ENCODE measurements at regions not wholly inside any gene's neighbourhood (a gene's known extent, or its start where the extent isn't known, plus 50 kb on each side); places are given as distances from the start of the nearest gene placed in this dataset.

DNA sequence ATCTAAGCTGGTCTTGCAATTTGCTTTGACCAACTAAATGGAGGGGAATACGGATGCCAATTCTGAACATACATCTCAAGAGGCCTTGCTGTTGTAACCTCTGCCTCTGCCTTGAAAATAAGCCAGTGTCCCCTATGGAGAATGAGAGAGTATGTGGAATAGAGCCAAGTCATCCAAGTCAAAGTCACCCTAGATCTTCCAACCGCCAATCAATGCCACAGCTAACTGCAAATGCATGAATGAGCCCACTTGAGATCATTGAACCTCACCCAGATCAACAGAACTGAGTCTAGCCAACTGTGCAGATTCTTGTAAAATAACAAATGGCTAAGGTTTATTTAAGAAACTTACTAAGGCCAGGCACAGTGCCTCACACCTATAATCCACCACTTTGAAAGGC is 139.8 kb upstream of the TANK start:
- no peak for DNase-seq (ENCODE audit: low spot score)

DNA sequence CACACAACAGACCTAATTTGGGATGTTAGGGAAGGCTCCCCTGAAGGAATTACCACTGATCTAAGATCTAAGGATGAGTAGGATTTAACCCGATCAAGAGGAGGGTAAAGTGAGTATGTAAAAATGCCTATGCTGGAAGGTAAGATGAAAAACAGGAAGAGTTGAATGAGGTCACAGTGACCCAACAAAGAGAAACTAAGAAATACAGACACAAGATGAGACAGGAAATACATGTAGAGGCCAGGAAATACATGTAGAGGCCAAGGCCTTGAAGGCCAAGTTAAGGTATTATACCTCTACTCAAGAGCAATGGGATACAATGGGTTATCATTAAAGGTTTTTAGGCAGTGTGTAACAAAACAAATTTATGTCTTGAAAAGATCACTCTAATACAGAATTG is 131.6 kb upstream of the TANK start:
- DNase-seq (ENCODE audit: low spot score), result no peak

DNA sequence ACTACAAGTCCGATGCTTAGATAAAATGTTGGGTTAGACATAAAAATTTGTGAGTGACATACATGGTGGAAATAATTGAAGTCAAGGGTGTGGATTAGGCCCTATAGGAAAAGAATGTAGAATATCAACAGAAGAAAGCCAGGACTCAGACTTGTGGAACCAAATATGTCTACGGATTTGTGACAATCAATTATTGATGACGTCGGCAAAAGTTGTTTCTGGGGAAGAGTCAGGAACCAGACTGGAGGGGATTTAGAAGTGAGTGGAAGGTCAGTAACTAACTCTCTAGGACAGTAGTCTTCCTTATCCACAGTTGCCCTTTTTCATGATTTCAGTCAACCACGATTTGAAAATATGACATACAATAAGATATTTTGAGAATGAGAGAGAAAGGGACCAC is 130.9 kb upstream of the TANK start:
- DNase-seq (ENCODE audit: low spot score), result no peak

DNA sequence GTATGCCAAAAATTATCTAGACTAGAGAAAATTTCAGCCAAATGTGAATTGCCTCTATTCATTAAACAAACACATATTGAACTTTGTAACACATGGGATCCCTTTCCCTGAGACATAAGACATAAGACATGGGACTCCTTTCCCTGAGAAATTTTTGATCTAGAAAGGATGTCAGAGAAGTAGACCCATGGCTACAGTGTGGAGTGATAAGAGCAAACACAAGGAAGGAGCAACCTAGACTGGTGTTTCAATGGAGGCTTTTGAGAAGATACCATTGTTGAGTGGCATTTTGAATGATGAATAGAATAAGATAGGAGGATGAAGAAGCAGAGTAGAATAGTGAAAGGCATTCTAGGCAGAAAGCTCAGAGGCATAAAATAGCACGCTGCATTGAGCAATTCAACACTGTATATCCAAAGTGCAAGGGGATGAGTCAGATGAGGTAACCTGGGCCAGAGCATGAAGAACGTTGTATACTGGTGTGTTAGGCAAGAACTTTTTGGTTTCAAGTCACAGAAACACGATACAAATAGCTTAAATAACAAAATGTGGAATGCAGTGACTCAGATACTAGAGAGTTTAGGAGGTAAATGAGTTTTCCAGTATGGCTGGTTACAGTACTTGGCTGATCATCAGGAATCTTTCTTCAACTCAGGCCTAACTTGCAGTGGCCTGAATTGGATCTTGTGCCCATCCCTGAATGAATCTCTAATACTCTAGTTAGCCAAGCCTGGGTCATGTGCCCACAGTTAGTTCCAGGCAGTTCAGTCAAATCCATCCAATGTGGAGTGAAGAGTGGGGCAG is 129.8 kb upstream of the TANK start:
- DNase-seq (ENCODE audit: low spot score), result peak; percentile 17

DNA sequence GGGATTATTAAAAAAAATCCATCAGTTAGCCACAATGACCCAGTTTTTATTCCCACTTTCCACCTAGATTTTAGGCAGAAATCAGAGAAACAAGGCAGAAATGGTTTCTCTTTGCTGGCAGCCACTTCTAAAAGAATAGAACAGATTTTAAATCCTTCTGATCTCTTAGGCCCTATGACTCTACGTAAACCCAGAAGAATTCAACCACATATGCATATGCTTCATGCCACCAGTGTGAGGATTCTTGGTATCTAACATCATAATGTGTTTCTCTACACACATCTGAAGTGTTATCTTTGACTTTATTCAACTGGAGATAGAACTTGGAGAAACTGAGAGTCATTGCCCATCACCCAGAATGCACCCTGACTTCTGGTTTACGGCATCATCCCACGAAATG is 128.7 kb upstream of the TANK start:
- DNase-seq (ENCODE audit: low spot score), result no peak

DNA sequence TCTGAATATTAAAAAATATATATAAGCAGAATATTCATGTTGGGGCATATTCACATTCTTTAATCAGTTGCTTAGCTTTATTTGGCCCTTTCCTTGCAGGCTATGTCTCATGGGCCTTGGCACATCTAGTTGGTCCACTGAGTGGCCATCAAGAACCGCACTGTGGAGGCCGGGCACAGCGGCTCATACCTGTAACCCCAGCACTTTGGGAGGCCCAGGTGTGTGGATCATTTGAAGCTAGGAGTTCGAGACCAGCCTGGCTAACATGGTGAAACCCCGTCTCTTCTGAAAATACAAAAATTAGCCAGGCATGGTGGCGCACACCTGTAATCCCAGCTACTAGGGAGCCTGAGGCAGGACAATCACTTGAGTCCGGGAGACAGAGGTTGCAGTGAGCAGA is 127.6 kb upstream of the TANK start:
- no peak for DNase-seq (ENCODE audit: low spot score)

DNA sequence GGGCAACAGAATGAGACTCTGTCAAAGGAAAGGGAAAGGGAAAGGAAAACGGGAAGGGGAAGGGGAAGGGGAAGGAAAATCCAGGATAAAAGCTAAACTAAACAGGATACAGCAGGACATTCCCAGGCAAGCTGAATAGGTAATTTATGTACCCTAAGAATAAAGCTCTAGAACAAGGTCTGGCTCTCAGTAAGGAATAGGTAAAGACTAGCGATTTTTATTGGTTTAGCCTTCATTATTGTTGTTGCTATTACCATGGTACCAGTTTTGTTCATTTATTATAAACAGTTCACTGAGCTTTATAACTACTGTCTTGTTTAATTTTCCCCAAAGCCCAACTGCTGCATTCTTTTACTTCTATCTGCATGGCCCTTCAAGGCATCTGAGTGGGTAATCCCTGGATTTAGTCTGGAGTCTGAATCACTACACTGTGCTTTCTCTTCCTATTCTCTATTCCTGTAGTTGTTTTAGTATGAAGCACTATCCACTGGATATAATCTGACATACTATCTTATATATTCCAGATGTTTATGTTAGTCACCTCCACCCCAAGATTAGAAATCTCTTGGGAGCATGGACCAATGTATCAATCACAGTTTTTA is 127.1 kb upstream of the TANK start:
- no peak for DNase-seq (ENCODE audit: low spot score)

DNA sequence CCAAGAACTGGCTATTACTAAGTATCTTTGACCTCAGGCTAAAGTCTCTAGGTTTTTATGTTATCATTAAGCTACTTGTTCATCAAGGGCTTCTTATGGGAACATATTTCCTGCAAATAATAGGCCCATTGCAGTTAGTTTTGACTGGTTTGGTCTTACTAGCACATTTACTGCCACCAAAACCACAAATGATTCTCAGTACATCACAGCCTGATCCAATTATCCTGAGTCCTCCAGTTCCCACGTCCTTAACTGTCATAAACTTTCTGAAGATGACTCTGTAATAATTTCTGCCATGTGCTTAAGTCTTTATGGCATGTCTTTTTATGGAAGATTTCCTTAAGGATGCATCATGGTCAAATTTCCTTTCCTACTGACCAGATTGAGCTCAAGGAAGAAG is 123.3 kb upstream of the TANK start:
- no peak for DNase-seq (ENCODE audit: low spot score)

DNA sequence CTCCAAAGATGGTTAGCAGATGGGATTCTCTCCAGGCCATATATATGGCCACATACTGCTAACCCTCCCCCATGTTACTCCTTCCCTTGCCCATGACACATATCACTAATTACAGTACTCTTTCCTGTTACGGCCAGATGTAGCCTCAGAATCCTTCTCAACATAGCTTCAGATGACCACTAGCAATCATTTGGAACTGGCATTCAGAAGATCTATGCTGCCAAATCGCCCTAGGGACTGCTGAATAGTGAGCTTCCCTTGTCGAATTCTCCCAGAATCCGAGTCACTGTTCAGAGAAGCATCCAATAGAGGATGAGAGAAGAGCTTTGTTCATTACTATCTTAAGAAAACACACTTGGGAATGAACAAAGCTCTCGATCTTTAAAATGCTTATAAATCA is 121.2 kb upstream of the TANK start:
- no peak for DNase-seq (ENCODE audit: low spot score)

DNA sequence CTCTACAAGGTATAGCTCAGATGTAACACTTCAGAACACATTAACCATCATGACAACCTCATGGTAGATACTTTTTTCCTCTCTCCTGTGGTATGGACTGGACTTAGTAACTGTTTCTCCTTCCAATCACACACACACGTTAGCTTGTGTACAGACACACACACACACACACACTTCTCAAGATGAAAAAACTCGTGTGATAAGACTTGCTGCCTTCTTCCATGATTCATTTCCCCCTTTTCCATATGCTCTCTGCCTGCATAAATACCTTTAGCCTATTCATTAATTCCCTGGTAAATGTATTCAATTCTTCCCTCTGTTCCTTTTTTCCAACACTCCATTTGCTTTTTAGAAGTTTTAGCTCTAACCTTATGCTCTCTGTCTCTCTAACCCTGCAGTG is 118.9 kb upstream of the TANK start:
- DNase-seq (ENCODE audit: low spot score), result no peak

DNA sequence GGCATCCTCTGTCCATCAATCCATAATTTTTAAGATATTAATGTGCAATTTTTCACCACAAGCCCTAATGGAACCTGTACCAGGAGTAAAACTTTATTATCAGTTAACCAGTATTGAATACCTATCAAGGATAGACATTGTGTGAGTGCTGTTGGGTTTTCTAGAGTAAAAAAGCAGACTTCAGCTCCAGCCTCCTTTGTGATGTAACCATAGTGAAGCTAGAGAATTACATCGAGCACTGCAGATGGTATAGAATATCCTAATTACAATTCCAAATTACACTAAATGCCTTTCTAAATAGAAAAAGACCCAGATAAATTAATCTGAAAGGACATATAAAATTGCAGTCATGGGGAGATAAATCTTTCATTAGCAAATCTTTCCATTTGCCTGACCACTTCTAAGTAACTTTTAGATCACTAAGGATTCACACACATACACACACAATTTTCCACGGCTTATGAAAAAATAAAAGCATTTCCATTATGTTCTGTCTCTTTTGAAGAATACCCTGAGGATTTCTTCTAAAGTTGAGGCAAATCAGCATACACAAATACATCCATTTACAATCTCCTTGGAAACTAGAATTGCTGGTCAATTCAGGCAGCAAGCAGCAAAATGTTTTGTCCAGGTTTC is 117.1 kb upstream of the TANK start:
- no peak for DNase-seq (ENCODE audit: low spot score)

DNA sequence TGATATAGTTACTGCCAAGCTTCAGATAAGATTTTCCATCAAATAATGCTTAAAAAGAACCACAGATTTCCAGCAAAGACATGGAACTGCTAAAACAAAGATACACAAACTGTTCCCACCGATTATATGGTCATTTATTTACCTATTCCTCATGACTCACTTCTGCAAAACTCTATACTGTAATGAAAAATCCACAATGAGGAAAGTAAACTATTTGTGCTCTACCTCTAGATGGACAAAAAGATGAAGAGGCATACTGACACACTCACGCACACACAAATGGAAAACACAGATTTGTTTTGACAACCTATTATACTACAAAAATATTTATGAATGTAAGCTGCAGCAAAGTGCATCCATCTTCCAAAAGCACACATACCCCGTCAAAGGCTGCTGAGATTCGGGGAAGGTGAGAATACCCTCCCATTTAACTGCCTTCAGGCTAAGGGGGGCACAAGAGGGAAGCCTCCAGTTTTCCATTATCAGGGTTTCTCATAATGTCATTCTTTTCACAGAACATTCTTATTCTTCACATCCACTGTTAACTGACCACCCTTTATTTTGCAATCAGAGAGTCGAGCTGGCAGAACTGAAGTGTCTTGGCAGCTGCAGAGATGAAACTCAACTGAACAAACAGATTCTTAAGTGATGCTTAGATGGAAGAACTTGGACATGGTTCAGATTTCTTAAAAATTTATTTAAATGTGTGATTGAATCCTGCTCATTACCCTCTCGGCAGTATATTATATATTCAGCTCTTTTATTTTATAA is 115.9 kb upstream of the TANK start:
- DNase-seq (ENCODE audit: low spot score), result no peak

DNA sequence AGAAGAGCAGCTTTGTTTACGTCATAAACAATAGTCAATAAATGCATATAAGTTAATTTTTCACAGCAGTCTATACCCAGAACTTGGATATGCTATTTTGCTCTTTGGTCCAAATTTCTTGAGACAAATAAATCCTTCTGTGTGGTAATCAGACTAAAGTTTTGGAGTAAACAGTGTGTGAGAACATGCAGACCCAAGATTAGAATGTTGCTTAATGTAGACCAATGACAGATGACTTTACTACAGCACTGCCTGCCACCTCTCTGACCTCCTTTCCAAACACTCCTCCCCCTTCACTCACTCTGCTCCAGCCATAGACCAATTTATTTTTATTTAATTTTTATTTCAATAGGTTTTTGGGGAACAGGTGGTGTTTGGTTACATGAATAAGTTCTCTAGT is 115.3 kb upstream of the TANK start:
- DNase-seq (ENCODE audit: low spot score), result no peak

DNA sequence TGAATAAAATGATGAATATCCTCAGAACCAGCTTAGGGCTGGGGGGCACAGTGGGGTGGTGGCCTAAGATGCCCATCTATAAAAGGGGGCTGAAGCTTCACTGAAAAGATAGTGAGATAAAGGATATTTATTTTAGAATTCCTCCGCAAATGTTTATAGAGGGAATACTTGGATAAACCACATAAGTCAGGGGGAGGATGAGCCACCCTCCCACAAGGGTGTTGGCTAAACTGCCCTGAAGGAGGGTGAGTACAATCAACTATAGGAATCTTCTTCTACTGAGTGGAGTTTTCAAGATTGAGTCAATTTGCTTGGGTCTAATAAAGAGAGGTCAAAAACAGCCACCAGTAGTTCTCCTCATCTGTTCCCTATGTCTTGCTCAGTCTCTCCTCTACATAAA is 114.5 kb upstream of the TANK start:
- no peak for DNase-seq (ENCODE audit: low spot score)

DNA sequence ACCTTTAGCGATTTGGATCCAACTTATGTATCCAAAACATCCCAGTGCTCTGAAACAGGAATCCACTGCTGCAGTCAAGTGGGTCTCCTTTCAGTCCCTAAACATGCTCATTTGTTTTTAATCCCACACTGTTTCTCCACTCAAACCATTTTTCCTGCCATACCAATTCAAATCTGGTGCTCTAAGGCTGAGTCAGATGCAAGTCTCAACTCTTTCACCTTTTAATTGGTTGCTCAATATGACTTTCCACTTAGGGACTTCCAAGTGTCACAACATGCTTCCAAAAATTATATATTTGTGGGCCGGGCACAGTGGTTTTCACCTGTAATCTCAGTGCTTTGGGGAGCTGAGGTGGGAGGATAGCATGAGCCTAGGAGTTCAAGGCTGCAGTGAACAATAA is 113.4 kb upstream of the TANK start:
- DNase-seq (ENCODE audit: low spot score), result no peak

DNA sequence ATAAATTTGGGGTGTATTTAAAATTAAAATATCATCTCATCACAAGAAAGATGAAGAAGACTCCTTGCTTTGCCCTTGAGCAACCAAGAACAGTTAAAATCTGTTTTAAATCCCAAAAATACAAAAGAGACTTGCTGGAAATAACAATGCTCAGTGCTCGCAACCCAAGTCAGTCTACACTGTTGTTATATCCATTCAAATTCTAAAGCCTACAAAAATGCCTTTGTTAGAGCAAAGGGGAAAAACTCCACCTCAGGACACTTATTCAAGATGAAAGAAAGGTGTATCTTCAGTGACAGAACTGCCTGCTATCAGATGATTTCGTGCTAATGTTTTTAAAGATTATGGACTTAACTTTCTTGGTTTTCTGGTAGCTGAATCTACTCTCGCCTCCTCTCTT is 111.9 kb upstream of the TANK start:
- peak; percentile 11 for DNase-seq (ENCODE audit: low spot score)

DNA sequence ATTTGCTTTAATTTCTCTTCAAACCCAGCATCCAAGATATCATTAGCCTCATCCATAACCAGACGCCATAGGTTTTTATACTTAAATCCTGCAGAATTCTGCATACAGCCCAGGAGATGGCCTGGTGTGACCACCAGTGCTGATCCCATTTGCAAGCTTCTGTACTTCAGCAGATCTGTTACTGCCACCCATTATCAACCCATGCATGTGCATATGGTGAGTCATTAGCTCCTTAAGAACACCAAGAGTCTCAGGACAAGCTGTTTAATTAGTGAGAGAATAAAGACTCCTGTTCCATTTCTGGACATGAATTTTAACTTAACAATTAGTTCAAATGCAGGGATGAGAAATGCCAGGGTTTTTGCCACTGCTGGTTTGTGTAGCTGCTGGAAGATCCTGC is 110.7 kb upstream of the TANK start:
- no peak for DNase-seq (ENCODE audit: low spot score)

DNA sequence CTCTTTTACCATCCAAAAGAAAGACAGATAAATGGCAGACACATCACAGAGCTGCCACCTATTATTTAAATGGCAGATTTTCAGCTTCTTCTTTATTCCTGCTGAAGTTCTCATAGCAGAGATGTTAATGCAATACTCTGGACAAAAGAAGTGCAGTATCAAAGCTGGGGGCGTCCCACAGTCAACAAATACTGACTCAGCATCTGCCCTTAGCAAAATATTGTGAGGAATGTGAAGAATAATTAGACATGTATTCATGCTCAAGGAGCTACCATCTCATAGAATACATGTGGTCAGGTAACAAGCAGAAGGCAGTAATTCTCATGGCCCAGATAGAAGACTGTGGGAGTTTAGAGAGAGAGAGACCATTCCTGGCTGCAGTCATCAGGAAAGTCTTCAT is 108.0 kb upstream of the TANK start:
- no peak for DNase-seq (ENCODE audit: low spot score)

DNA sequence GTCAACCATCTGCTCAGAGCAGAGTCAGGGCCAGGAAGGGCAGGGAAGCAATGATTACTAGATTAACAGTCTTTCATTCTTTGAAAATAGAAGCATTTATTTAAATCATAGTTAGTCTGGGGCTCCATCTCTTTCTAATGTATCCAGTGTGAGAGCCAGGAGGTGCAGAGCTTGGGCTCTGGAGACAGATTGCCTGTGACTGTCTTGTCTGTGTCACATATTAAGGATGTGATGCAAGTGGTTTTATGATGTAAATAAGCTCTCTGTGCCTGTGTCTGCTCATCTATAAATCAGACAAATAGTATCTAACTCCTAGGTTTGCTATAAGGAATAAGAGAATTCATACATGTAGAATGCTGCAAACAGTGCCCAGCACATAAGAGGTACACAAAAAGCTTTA is 104.9 kb upstream of the TANK start:
- no peak for DNase-seq (ENCODE audit: low spot score)

DNA sequence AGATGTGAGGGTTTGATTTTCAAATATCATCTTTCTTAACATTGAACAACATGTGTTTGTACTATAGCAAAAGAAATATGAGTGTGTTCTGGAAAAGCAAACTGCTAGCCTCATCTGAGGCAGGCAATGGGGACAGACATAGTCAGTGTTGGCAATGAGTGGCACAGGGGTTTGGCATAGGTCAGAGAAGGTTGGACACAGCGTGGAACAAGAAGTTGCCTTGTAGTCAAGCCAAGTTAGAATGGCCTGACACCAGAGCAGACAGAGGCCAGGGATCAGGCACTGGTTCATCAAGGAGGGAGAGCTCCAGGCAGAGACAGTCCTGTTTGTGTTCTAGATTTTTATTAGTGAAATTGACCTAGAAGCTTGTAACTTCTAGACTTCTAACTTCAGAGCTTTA is 100.8 kb upstream of the TANK start:
- DNase-seq (ENCODE audit: low spot score), result no peak

DNA sequence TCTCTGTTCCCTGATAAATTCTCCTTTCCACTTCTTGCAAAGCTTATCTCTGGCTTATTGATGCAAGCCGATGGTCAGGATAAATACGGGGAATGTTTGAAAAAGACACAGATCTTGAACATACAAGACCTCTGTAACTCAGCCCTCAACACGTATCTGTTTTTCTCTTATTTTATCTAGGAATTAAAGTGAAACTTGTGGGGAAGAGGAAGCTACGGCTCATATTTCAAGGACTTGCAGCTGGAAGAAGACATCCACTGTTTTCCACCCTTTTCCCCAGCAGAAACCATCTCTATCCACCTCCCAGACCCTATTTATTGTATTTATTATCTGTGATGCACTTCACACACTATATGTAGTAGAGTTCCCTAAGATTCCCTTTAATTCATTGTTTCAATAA is 98.4 kb upstream of the TANK start:
- no peak for DNase-seq (ENCODE audit: low spot score)

DNA sequence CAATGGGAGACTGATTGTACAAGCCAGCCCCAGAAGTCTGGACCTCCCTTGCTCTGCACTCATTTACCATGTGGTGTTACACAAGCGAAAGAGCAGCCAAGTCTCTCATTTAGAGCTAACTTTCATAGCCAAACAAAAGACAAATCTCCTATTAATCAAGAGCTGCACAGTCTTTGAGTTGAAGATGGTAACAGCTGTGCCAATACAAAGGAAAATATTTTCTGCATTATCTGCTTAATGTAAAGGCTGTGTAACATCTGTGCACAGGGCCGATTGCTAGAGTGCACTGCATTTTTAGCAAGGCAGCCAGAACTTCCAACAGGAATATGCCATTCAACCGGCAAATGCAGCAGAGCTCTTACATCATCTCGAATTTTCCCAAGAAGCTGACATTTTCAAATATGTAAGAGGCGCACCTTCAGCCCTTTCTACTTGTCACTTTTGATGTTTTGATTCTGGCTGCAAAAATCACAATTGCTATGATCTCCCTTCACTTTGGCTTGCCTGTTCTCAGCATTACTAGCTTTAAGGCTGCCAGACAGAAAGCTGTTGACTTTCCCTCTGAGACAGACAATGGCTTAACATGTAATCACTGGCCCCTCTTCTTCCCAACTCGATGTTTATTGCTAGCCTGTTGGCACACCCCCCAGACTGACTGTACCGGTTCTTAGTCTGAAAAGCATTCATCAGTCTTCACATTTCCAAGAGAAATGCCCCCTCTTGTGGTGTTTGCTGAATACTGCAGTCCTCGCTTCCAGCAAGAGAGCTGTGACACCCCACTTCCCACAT is 96.9 kb upstream of the TANK start:
- peak; percentile 81 for DNase-seq (ENCODE audit: low spot score)
